Type B pancreatic cell (in vitro differentiated cells): ENCODE measurements at regions not wholly inside any gene's neighbourhood (a gene's known extent, or its start where the extent isn't known, plus 50 kb on each side); places are given as distances from the start of the nearest gene placed in this dataset.

Experiments
- DNase-seq: peaks from one replicate; pipeline ENCODE4 v3.0.0; 2021; ENCODE audit warnings: mixed read lengths; ENCODE audit not compliant: unreplicated experiment; ENCODE audit errors: extremely low spot score
- H3K27ac Mint-ChIP-seq: 2 replicates; pipeline ENCODE4 v1.8.0; 2021; ENCODE audit warnings: mild to moderate bottlenecking, mixed read lengths
- H3K27me3 Mint-ChIP-seq: 2 replicates; pipeline ENCODE4 v1.8.0; 2021; ENCODE audit warnings: mixed read lengths
- H3K36me3 Mint-ChIP-seq: 2 replicates; pipeline ENCODE4 v1.8.0; 2021; ENCODE audit warnings: mixed read lengths
- H3K4me1 Mint-ChIP-seq: one replicate; pipeline ENCODE4 v1.8.0; 2021; ENCODE audit warnings: mixed read lengths; ENCODE audit not compliant: unreplicated experiment
- H3K4me3 Mint-ChIP-seq: 2 replicates; pipeline ENCODE4 v1.8.0; 2021; ENCODE audit warnings: mild to moderate bottlenecking, mixed read lengths
- H3K9me3 Mint-ChIP-seq: 2 replicates; pipeline ENCODE4 v1.8.0; 2021; ENCODE audit warnings: mixed read lengths
- TF ChIP-seq, protein P1 (sequence below): fragments of 200-600 bp; sonication (generic); conservative IDR thresholded peaks from 2 replicates; pipeline ENCODE4 v1.5.0; 2021; ENCODE audit warnings: antibody characterized with exemption, mild to moderate bottlenecking

DNA sequence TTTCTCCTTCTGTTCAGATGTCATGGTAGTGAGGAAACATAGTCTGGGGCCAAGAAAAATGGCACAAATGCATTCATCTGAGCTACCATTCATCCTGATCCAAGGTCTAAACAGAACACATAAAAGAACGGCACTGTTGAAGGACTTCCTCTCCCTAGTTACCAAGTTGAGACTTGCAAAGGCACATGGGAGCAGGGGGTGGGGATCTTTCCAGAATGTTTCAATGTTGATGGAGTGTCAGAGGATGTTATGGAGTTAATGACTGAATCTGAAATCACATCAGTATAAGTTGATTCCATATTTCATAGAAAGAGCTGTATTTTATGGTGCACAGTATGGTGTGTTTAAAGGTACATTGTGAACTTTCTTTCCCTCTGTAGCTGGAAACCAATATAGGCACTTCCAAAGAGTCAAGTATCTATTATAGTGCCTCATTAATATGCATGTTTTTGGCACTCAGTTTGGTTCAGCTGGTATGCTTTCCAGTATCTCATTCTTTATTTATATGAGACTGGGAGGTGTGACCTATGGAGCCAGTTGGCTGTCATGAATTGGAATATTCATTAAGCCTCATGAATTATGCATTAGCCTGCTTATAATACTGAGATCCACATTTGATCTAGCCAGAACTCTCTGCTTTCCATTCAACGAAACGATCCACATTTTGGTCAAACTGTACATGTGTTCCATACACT, 603.0 kb downstream of the NR2F1-AS1 start:
- TF ChIP-seq, protein P1, sequence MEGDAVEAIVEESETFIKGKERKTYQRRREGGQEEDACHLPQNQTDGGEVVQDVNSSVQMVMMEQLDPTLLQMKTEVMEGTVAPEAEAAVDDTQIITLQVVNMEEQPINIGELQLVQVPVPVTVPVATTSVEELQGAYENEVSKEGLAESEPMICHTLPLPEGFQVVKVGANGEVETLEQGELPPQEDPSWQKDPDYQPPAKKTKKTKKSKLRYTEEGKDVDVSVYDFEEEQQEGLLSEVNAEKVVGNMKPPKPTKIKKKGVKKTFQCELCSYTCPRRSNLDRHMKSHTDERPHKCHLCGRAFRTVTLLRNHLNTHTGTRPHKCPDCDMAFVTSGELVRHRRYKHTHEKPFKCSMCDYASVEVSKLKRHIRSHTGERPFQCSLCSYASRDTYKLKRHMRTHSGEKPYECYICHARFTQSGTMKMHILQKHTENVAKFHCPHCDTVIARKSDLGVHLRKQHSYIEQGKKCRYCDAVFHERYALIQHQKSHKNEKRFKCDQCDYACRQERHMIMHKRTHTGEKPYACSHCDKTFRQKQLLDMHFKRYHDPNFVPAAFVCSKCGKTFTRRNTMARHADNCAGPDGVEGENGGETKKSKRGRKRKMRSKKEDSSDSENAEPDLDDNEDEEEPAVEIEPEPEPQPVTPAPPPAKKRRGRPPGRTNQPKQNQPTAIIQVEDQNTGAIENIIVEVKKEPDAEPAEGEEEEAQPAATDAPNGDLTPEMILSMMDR = no peak
- Mint-ChIP-seq H3K9me3 (no peaks in the 10 kb centered on the region), H3K27me3 (peaks cover 4% of the 10 kb centered on the region), H3K4me3 (no peak overlapping the region), H3K4me1 (peaks cover 10% of the 10 kb centered on the region), H3K36me3 (no peaks in the 10 kb centered on the region), H3K27ac (no peak overlapping the region)
- DNase-seq = no peak

DNA sequence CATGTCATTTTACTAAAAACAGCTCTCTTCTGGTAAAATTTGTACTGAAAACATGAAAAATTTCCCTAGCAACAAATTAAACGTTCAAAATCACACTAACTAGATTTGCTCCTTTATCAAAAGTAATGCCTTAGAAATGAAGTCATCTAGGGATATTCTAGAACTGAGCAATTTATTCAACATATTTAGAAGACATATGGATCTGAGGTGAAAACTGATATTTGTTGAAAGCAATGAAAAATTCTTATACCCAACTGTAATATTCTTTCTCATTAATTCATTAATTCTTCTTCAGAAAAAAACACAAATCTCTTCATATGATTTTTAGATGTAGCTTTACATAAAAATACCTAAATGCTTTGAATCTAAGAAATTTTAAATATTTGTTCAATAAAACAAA, 604.9 kb downstream of the NR2F1-AS1 start:
- Mint-ChIP-seq H3K4me3 (no peak overlapping the region), H3K9me3 (peaks cover 9% of the 10 kb centered on the region), H3K27ac (no peak overlapping the region), H3K36me3 (no peaks in the 10 kb centered on the region), H3K4me1 (peaks cover 10% of the 10 kb centered on the region), H3K27me3 (no peaks in the 10 kb centered on the region)
- TF ChIP-seq, protein P1 = no peak
- no peak for DNase-seq

DNA sequence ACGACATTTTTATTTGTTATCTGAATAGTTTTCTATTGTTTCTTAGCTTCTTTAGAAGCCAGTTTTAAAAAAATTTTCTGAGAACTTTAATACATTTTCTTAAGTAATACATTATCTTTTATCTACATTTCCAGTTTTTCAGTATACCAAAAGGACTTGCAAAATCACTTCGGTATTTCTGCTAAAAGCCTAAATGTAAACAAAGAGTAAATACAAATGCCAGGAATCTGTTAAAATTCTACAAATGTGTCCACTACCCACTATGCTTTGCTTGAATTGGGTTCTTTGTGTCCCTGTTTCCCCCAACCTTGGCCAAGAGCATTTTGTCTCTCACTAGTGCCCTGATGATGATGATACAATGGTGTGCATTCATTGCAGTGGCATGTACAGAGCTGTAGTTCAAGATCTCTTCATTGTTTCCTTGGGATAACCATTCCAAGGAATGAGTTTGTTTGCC, 611.2 kb downstream of the NR2F1-AS1 start:
- H3K27me3 Mint-ChIP-seq = no peaks in the 10 kb centered on the region
- no peak overlapping the region for H3K4me3 Mint-ChIP-seq
- H3K4me1 Mint-ChIP-seq = no peaks in the 10 kb centered on the region
- H3K36me3 Mint-ChIP-seq = no peaks in the 10 kb centered on the region
- H3K9me3 Mint-ChIP-seq = peaks cover 13% of the 10 kb centered on the region
- no peak overlapping the region for H3K27ac Mint-ChIP-seq
- DNase-seq = no peak
- TF ChIP-seq, protein P1 = no peak

DNA sequence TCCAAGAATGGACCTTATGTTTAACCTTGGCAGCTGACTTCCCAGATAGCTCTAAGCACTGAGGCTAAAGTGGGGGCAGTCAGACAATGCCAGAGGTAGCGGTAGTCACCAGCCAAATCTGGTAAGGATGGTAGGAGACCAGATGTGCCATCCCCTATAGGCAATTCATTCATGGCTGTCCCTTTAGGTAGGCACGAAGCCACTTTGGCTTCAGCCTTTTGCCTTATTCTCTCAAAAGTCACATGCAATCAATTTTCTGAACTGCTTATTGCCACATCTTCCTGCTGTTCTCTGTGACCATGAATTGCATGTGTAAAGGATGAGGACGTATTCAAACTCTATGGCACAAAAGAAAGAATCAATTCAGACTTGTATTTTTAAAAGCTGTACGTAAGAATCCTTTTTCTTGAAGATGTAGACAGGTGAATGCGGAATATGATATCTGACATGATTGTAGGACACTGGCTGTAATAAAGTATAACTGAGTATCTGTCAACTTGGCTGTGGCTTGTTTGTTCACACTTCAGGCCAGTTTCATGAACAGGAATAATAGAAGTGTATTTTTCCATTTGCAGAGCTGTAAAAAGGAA, 611.7 kb downstream of the NR2F1-AS1 start:
- peaks cover 13% of the 10 kb centered on the region for H3K9me3 Mint-ChIP-seq
- H3K27ac Mint-ChIP-seq = no peak overlapping the region
- no peaks in the 10 kb centered on the region for H3K4me1 Mint-ChIP-seq

DNA sequence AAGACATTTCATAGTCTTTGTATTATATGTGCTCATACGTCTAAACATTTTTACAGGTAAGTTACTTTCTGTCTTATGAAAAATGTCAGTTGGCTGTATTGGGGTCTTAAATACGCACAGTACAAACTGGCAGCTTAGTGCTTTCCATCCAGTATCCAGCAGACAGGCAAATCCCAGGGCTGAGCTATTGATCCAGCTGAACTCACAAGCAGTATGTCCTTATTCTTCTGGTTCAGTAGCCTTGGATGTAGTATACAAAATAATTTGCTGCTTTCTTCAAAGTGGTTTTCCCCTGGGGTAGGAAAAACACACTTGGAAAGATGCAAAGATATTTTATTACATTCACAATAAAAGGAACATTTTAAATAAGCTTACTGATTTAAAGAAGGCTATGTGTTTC, 617.2 kb downstream of the NR2F1-AS1 start:
- no peak overlapping the region for H3K4me3 Mint-ChIP-seq
- H3K27me3 Mint-ChIP-seq = no peaks in the 10 kb centered on the region
- no peaks in the 10 kb centered on the region for H3K36me3 Mint-ChIP-seq
- H3K27ac Mint-ChIP-seq = no peak overlapping the region
- H3K4me1 Mint-ChIP-seq = no peaks in the 10 kb centered on the region
- DNase-seq = no peak
- H3K9me3 Mint-ChIP-seq = peaks cover 4% of the 10 kb centered on the region
- TF ChIP-seq, protein P1 = no peak

More for the DNA sequence above, 611.7 kb downstream of the NR2F1-AS1 start:
- no peak overlapping the region for H3K4me3 Mint-ChIP-seq
- TF ChIP-seq, protein P1 = no peak
- no peak for DNase-seq
- no peaks in the 10 kb centered on the region for H3K27me3 Mint-ChIP-seq
- H3K36me3 Mint-ChIP-seq = no peaks in the 10 kb centered on the region
